Epithelial cell of esophagus (primary cell): ENCODE measurements at regions not wholly inside any gene's neighbourhood (a gene's known extent, or its start where the extent isn't known, plus 50 kb on each side); places are given as distances from the start of the nearest gene placed in this dataset.

Experiments used
- DNase-seq: peaks from one replicate; pipeline ENCODE4 v3.0.0; 2010; ENCODE audit warnings: low read depth
- H3K4me3 ChIP-seq: 2 replicates; pipeline ENCODE4 v1.5.1; 2011; ENCODE audit warnings: mild to moderate bottlenecking, low read length, control low read depth
- TF ChIP-seq, protein P1 (sequence below): IDR thresholded peaks from 2 replicates; pipeline ENCODE4 v1.5.1; 2011; ENCODE audit warnings: low read depth, mild to moderate bottlenecking, low read length, control low read depth, inconsistent platforms; ENCODE audit not compliant: insufficient read depth; ENCODE audit errors: missing control alignments

DNA sequence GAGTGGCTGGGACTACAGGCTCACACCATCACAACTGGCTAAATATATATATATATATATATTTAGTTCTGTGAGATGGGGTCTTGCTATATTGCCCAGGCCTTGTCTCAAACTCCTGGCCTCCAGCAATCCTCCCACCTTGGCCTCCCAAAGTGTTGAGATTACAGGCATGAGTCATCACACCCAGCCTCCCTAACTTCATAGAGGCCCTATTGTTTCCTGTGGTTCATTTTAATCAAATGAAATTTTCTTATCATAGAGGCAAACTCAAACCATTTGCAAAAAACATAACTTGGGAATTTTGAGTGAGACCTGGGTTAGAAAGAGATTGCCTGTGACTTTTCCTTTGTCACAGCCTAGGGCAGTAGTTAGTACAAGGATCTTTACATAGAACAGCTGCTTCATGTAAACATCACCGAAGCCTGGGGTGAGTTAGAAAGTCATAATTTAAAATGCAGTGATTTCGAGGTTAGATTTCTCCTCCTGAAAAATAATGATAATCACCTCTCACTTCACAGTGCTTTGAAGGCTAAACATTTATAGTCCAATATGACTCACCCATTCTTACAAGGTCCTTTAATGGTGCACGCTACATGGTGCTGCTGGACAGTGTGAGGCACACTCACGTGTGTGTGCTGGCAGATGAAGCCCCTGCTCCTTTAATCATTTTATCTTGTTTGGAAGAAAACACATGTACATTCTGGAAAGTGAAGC is 188.9 kb downstream of the RHOU start:
- H3K4me3 ChIP-seq = no peak overlapping the region
- TF ChIP-seq, protein P1, sequence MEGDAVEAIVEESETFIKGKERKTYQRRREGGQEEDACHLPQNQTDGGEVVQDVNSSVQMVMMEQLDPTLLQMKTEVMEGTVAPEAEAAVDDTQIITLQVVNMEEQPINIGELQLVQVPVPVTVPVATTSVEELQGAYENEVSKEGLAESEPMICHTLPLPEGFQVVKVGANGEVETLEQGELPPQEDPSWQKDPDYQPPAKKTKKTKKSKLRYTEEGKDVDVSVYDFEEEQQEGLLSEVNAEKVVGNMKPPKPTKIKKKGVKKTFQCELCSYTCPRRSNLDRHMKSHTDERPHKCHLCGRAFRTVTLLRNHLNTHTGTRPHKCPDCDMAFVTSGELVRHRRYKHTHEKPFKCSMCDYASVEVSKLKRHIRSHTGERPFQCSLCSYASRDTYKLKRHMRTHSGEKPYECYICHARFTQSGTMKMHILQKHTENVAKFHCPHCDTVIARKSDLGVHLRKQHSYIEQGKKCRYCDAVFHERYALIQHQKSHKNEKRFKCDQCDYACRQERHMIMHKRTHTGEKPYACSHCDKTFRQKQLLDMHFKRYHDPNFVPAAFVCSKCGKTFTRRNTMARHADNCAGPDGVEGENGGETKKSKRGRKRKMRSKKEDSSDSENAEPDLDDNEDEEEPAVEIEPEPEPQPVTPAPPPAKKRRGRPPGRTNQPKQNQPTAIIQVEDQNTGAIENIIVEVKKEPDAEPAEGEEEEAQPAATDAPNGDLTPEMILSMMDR = no peak
- DNase-seq = no peak

DNA sequence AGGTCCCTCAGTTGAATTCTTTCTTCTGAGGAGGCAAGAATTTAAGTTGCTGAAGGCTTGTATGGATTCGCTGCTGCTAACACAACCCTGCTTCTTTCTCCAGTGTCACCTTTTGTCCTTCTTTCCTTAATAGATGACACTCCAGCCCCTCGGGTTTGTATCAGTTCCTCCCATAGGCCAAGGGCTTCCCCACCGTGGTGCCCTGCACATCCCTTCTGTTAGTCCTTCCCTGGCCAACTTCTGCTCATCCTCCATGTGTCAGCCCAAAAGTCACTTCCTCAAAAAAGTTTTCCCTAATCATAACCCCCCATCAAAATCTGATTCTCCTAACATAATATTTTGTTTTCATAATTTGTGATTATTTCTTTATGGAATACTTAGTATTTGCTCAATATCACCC is 190.4 kb downstream of the RHOU start:
- no peak for DNase-seq
- TF ChIP-seq, protein P1 = no peak

DNA sequence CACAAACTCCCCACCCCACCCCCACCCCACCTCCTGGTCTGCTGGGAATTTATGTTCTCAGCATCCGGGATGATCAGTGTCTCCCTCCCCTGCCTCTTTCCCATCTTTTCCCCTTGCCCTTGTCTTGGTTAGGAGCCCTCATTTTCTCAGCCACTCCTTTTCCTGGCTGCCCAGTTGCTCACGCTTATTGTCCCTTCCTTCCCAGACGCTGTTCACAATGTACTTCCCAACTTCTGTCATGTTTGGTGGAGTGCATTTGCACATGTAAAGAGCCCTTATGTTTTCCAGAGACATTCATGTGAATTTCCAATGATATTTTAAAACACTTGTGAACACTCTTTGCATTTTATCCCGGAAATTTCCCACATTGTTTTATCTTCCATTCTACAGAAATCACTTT is 192.1 kb downstream of the RHOU start:
- no peak for DNase-seq
- H3K4me3 ChIP-seq = no peak overlapping the region
- TF ChIP-seq, protein P1 = no peak

More for the DNA sequence above, 190.4 kb downstream of the RHOU start:
- no peak overlapping the region for H3K4me3 ChIP-seq

DNA sequence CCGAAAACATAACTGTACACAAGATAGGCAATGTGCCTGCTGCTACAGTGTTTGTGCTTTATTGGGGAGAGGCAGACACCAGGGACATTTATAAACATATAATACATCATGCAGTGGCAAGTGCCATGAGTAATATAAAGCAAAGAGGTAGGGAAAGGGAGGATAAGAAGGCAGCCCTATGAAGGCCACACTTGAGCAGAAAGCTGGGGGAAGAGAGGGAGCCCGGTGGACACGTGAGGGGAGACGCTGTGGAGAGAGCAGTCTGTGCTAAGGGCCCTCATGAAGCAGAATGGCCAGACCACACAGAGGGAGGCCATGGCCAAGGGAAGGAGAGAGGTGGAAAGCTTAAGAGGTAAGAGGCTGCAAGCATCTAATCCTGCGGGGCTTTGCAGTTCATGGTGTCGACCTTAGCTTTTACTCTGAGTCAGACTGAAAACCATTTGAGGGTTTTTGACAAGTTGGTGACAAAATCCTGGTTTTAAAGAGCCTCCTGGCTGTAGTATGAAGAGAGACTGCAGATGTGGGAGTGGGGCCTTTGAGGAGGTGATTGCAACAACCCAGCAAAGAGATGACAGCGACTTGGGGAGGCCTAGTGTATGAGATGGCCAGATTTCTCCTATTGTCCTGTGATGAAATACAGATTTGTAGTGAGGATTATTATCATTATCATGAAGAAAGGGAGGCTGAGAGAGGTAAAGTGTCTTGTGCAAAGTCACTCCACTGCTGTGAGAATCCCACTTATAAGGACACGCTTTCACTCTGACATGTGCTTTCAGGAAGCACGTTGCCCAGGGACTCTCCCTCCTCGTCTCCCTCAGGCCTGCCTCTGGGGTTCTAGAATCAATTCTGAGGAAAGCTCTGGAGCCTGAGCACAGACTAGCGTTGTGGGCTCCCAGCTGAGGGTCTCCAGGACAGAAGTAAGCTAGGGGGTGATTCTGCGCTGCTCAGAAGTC is 192.9 kb downstream of the RHOU start:
- TF ChIP-seq, protein P1 = no peak
- DNase-seq = no peak
- no peak overlapping the region for H3K4me3 ChIP-seq

DNA sequence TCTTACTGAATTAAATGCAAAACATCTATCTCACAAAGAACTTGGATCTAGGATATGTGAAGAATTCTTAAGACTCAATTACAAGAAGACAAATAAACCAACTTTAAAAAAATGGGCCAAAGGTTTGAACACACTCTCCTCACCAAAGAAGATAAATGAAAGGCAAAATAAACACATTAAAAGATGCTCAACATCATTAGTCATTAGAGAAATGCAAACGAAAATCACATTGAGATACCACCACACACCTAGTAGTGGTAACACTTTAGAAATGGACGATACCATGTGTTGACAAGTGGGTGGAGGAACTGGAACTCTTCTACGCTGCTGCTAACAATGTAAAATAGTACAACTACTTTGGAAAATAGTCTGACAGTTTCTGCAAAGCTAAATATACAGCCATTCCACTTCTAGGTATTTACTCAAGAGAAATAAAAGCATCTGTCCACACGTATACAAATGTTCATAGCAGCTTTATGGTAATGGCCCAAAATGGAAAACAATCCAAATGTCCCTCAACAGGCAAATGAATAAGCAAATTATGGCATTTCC is 194.3 kb downstream of the RHOU start:
- DNase-seq = no peak
- TF ChIP-seq, protein P1 = no peak
- H3K4me3 ChIP-seq = no peak overlapping the region

DNA sequence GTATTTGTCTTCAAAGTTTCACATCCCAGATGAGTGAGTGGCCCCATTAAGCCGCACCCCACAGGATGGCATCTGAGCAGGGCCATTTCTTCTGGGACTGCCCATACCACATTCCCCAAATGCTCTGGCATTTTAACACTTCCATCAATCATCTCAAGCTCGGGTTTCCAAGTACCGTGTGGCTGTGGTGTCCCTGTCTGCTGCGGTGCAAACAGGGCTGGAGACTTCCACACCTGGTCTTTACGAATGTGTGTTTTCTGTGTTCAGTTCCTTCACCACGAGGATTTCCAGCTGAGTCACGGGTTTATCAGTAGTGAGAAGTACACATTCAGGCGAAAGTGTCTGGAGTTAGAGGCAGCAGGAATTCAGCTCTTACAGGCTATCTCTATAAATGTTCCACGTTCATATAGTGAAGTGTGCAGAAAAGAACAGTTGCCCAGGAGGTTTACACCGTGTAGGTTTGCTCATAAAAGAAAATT is 195.2 kb downstream of the RHOU start:
- DNase-seq = no peak
- no peak overlapping the region for H3K4me3 ChIP-seq
- TF ChIP-seq, protein P1 = no peak
